CD4-positive, CD25-positive, alpha-beta regulatory T cell (primary cell): ENCODE measurements at regions not wholly inside any gene's neighbourhood (a gene's known extent, or its start where the extent isn't known, plus 50 kb on each side); places are given as distances from the start of the nearest gene placed in this dataset.
"Not testable (repeated sequence)": the region's sequence is repeated elsewhere in the genome, so short reads cannot be mapped to it uniquely, and the experiment has no call there.

Experiments
- ATAC-seq, 2 donors: fragments of 150-1000 bp; cut with Tn5 transposase; one replicate each; pipeline ENCODE4 v1.10.0; 2021; ENCODE audit warnings: low read depth in 2 of 2, moderate number of reproducible peaks in 2 of 2, moderate library complexity in 1 of 2
- DNase-seq, 3 donors: peaks; one replicate each; pipeline versions ENCODE4 v3.0.0 to v3.0.0-alpha.2; 2012 to 2022; ENCODE audit warnings: mixed read lengths in 1 of 3
- H3K27ac ChIP-seq: one replicate; pipeline ENCODE4 v1.7.0; 2013; ENCODE audit warnings: mild to moderate bottlenecking, low read length; ENCODE audit not compliant: insufficient read depth, poor library complexity, severe bottlenecking
- H3K27me3 ChIP-seq: one replicate; pipeline ENCODE4 v1.7.0; 2013; ENCODE audit warnings: low read length; ENCODE audit not compliant: control insufficient read depth, insufficient read depth
- H3K36me3 ChIP-seq: one replicate; pipeline ENCODE4 v1.7.0; 2013; ENCODE audit warnings: mild to moderate bottlenecking, low read length, moderate library complexity; ENCODE audit not compliant: control insufficient read depth, insufficient read depth
- H3K4me1 ChIP-seq: 2 replicates; pipeline ENCODE4 v1.7.0; 2013; ENCODE audit warnings: mild to moderate bottlenecking, low read length; ENCODE audit not compliant: insufficient read depth, control insufficient read depth, poor library complexity, severe bottlenecking
- H3K4me3 ChIP-seq: one replicate; pipeline ENCODE4 v1.7.0; 2013; ENCODE audit warnings: low read depth, mild to moderate bottlenecking, low read length, moderate library complexity
- H3K9me3 ChIP-seq, 2 experiments: 1 replicate in 1 of 2; 2 replicates in 1 of 2; pipeline ENCODE4 v1.7.0; 2013; ENCODE audit warnings: low read length in 2 of 2, mild to moderate bottlenecking in 1 of 2, moderate library complexity in 1 of 2; ENCODE audit not compliant: control insufficient read depth in 2 of 2
- H3K27ac Mint-ChIP-seq, 3 donors: one replicate each; pipeline ENCODE4 v1.8.0; 2020 to 2022; ENCODE audit warnings: mild to moderate bottlenecking in 3 of 3, mixed read lengths in 3 of 3, moderate library complexity in 2 of 3
- H3K27me3 Mint-ChIP-seq: one replicate; pipeline ENCODE4 v1.8.0; 2022; ENCODE audit warnings: mild to moderate bottlenecking, mixed read lengths
- H3K36me3 Mint-ChIP-seq: one replicate; pipeline ENCODE4 v1.8.0; 2020; ENCODE audit warnings: mixed read lengths
- H3K4me1 Mint-ChIP-seq, 4 donors: one replicate each; pipeline ENCODE4 v1.8.0; 2020 to 2022; ENCODE audit warnings: mixed read lengths in 4 of 4, mild to moderate bottlenecking in 1 of 4
- H3K4me3 Mint-ChIP-seq, 4 donors: one replicate each; pipeline ENCODE4 v1.8.0; 2020 to 2022; ENCODE audit warnings: mild to moderate bottlenecking in 4 of 4, mixed read lengths in 4 of 4, moderate library complexity in 3 of 4
- H3K9me3 Mint-ChIP-seq, 7 donors: one replicate each; pipeline ENCODE4 v1.8.0; 2020 to 2022; ENCODE audit warnings: mixed read lengths in 7 of 7, mild to moderate bottlenecking in 3 of 7, moderate library complexity in 2 of 7

DNA sequence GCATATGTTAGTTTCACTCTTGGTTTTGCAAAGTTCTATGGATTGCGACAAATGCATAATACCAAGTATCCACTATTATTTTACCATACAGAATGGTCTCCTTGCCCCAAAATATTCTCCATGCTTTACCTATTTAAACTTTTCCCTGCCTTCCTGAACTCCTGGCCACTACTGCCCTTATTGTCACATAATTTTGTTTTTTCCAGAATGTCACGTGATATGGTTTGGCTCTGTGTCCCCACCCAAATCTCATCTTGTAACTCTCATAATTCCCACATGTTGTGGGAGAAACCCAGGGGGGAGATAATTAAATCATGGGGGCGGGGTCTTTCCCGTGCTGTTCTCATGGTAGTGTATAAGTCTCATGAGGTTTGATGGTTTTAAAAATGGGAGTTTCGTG is 760.0 kb downstream of the METTL4 start:
- Mint-ChIP-seq H3K4me1 (no peaks in the 10 kb centered on the region), H3K27me3 (no peaks in the 10 kb centered on the region), H3K36me3 (no peaks in the 10 kb centered on the region), H3K4me3 (no peak overlapping the region), H3K27ac (no peak overlapping the region), H3K9me3 (peaks cover 0 to 6% (median 2%) of the 10 kb centered on the region in 7 donors)
- Histone ChIP-seq H3K4me1 (no peaks in the 10 kb centered on the region), H3K36me3 (no peaks in the 10 kb centered on the region), H3K27me3 (no peaks in the 10 kb centered on the region), H3K9me3 (no peaks in the 10 kb centered on the region), H3K4me3 (no peak overlapping the region), H3K27ac (no peak overlapping the region)
- ATAC-seq = no peak
- DNase-seq = no peak

DNA sequence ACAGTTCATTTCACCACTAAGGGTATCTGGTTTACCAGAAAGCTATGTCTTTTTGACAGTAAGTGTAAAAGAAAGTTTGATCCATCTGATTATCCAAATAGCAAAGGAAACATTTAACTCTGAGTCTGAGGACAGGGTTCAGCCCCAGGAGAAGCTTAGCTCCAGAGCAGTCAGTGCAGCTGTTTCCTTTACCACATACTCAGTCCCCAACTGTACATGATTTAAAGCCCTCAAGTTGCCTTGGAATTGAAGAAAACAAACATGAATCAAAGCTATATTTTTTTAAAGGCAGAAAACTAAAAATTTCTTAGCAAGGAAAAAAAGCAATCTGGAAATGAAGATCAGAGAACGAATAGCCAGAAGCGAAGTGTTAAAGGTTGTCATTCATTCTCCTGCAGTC is 746.0 kb downstream of the METTL4 start:
- no peaks in the 10 kb centered on the region for H3K36me3 Mint-ChIP-seq
- no peak overlapping the region for H3K4me3 Mint-ChIP-seq
- peaks cover 5% of the 10 kb centered on the region for H3K27me3 Mint-ChIP-seq
- ATAC-seq (no peak), DNase-seq (no peak)
- no peaks in the 10 kb centered on the region for H3K4me1 ChIP-seq
- no peaks in the 10 kb centered on the region for H3K9me3 ChIP-seq
- no peaks in the 10 kb centered on the region for H3K4me1 Mint-ChIP-seq
- H3K27ac Mint-ChIP-seq = no peak overlapping the region
- H3K36me3 ChIP-seq = no peaks in the 10 kb centered on the region
- H3K9me3 Mint-ChIP-seq = peaks cover 0 to 3% (median 0%) of the 10 kb centered on the region in 7 donors
- H3K4me3 ChIP-seq = no peak overlapping the region
- no peak overlapping the region for H3K27ac ChIP-seq
- H3K27me3 ChIP-seq = no peaks in the 10 kb centered on the region

DNA sequence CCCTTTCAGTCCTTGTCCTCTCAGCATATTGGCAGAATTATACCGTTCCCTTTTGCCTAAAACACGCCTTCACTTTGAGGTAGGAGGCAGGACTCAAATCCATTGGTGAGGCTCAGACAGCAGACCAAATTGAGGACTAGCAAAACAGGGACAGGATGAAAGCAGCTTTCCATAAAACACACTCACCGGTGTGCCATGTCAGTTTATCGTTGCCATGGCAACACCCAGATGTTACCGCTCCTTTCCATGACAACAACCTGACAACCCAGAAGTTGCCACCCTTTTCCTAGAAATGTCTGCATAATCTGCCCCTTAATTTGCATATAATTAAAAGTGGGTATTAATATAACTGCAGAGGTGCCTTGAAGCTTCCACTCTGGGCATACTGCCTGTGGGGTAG is 730.4 kb downstream of the METTL4 start:
- Mint-ChIP-seq H3K27ac (no peak overlapping the region), H3K4me3 (no peak overlapping the region), H3K27me3 (peaks cover 10% of the 10 kb centered on the region), H3K9me3 (peaks cover 0 to 8% (median 5%) of the 10 kb centered on the region in 7 donors), H3K36me3 (no peaks in the 10 kb centered on the region), H3K4me1 (no peaks in the 10 kb centered on the region)
- no peaks in the 10 kb centered on the region for H3K4me1 ChIP-seq
- DNase-seq = no peak
- H3K9me3 ChIP-seq = no peaks in the 10 kb centered on the region
- H3K4me3 ChIP-seq = no peak overlapping the region
- no peaks in the 10 kb centered on the region for H3K27me3 ChIP-seq
- ATAC-seq = no peak
- no peak overlapping the region for H3K27ac ChIP-seq
- H3K36me3 ChIP-seq = no peaks in the 10 kb centered on the region

DNA sequence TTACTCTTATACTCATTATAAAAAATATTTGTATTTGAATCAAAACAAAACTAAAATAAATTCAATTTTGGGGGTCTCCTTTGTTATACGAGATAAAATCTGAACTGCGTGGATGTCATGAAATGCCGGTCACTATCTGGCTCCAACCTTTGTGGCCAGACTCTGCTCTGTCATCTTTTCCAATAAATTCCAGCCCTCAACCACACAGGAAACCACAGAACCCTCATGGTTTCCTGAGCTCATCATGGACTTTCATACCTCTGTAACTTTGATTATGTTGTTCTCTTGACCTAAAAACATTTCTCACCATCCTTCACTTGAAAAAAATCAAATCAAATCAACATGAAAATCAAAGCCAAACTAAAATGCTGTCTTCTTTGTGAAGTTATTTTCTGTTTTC is 724.7 kb downstream of the METTL4 start:
- H3K27ac ChIP-seq = no peak overlapping the region
- no peaks in the 10 kb centered on the region for H3K4me1 ChIP-seq
- ATAC-seq = no peak
- no peaks in the 10 kb centered on the region for H3K36me3 Mint-ChIP-seq
- H3K4me3 ChIP-seq = no peak overlapping the region
- peaks cover 4% of the 10 kb centered on the region for H3K27me3 Mint-ChIP-seq
- H3K27ac Mint-ChIP-seq = peak overlapping the region in 1 of 3 donors; percentile 69
- H3K4me1 Mint-ChIP-seq = no peaks in the 10 kb centered on the region
- no peak overlapping the region for H3K4me3 Mint-ChIP-seq
- H3K27me3 ChIP-seq = no peaks in the 10 kb centered on the region
- peaks cover 0 to 9% (median 1%) of the 10 kb centered on the region in 7 donors for H3K9me3 Mint-ChIP-seq
- DNase-seq = no peak
- no peaks in the 10 kb centered on the region for H3K9me3 ChIP-seq
- H3K36me3 ChIP-seq = no peaks in the 10 kb centered on the region

DNA sequence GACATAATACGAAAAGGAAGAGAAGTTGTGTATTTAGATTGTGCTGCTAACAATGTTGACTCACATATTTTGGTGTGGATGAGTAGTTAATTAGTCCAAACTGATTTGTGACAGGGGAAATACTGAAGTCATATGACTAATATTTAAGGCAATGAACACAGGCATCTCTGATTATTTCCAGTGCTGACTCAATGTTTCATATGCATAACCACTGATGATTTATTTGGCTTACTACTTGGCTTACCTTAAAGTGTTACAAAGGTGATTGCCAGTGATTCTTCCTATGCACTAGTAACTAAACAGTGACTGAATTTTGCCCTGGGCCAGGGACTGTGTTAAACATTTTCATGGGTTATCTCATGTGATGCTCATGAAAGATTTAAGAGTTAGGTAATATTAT is 722.6 kb downstream of the METTL4 start:
- Mint-ChIP-seq H3K9me3 (peaks cover 0 to 6% (median 3%) of the 10 kb centered on the region in 7 donors), H3K27me3 (no peaks in the 10 kb centered on the region), H3K36me3 (no peaks in the 10 kb centered on the region), H3K4me3 (no peak overlapping the region), H3K4me1 (no peaks in the 10 kb centered on the region), H3K27ac (no peak overlapping the region)
- no peaks in the 10 kb centered on the region for H3K36me3 ChIP-seq
- ATAC-seq (no peak), DNase-seq (no peak)
- no peaks in the 10 kb centered on the region for H3K4me1 ChIP-seq
- no peak overlapping the region for H3K27ac ChIP-seq
- H3K9me3 ChIP-seq = no peaks in the 10 kb centered on the region
- H3K4me3 ChIP-seq = no peak overlapping the region
- no peaks in the 10 kb centered on the region for H3K27me3 ChIP-seq

DNA sequence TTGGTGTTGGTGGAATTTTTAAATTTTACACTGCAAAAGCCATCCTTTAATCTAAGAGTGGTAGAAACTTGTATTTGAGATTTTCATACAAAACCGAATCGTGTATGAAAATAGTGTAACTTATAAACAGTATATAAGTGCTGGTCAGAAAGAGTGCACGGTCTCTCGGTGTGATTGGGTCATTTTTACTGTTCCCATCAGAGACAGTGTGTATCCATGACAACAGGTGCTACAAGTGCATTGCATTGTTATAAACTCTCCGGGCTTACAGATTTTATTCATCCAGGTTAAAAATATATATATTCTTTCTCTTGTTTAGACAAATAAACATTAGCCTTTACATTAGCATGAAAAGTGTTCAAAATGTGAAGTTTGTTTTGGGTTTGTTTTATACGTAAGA is 721.9 kb downstream of the METTL4 start:
- Mint-ChIP-seq H3K4me1 (no peaks in the 10 kb centered on the region), H3K4me3 (no peak overlapping the region), H3K27me3 (no peaks in the 10 kb centered on the region), H3K9me3 (peaks cover 0 to 6% (median 3%) of the 10 kb centered on the region in 7 donors), H3K36me3 (no peaks in the 10 kb centered on the region), H3K27ac (no peak overlapping the region)
- Histone ChIP-seq H3K27me3 (no peaks in the 10 kb centered on the region), H3K27ac (no peak overlapping the region), H3K4me1 (no peaks in the 10 kb centered on the region), H3K9me3 (no peaks in the 10 kb centered on the region), H3K4me3 (no peak overlapping the region), H3K36me3 (no peaks in the 10 kb centered on the region)
- no peak for DNase-seq
- no peak for ATAC-seq

DNA sequence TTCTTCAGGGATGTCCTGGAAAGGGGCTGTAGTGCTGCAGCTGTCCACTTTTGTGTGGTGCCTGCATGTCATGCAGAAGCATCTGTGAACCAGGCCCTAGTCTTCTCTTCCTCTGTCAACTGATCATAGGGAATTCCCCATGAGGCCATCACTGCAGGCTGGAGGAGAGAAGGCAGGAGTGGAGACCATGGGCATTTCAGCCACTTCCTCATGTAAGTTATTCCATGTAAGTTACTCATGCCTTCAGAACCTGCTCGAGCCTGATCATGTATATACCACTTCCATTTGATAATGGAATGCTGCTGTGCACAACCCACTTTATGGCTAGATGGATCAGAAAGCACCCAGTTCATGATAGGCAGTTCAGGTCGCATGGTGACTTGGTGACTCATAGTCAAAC is 714.0 kb downstream of the METTL4 start:
- not testable (repeated sequence) for H3K4me1 Mint-ChIP-seq, H3K4me3 ChIP-seq, H3K27me3 Mint-ChIP-seq, H3K4me3 Mint-ChIP-seq, H3K27me3 ChIP-seq, H3K9me3 ChIP-seq, DNase-seq, H3K27ac Mint-ChIP-seq, H3K36me3 ChIP-seq, H3K4me1 ChIP-seq, ATAC-seq, H3K27ac ChIP-seq, H3K36me3 Mint-ChIP-seq
- H3K9me3 Mint-ChIP-seq = peaks cover 0 to 13% (median 3%) of the 10 kb centered on the region in 7 donors

DNA sequence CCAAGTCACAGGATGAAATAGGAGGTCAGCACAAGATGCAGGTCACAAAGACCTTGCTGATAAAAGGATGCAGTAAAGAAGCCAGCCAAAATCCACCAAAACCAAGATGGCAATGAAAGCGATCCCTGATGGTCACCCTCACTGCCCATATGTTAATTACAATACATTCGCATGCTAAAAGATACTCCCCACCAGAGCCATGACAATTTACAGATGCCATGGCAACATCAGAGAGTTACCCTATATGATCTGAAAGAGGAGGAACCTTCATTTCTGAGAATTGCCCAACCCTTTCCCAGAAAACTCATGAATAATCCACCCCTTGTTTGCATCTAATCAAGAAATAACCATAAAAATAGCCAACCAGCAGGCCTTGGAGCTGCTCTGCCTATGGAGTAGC is 709.8 kb downstream of the METTL4 start:
- H3K27me3 ChIP-seq = no peaks in the 10 kb centered on the region
- Mint-ChIP-seq H3K9me3 (peaks cover 0 to 13% (median 2%) of the 10 kb centered on the region in 7 donors), H3K27ac (no peak overlapping the region), H3K27me3 (no peaks in the 10 kb centered on the region), H3K4me1 (no peaks in the 10 kb centered on the region), H3K36me3 (no peaks in the 10 kb centered on the region), H3K4me3 (no peak overlapping the region)
- H3K9me3 ChIP-seq = peaks cover 0 to 2% of the 10 kb centered on the region in 2 experiments
- H3K36me3 ChIP-seq = no peaks in the 10 kb centered on the region
- H3K27ac ChIP-seq = no peak overlapping the region
- ATAC-seq (no peak), DNase-seq (no peak)
- no peaks in the 10 kb centered on the region for H3K4me1 ChIP-seq
- H3K4me3 ChIP-seq = no peak overlapping the region
